Erythroblast (primary cell): ENCODE measurements at regions not wholly inside any gene's neighbourhood (a gene's known extent, or its start where the extent isn't known, plus 50 kb on each side); places are given as distances from the start of the nearest gene placed in this dataset.
"Not testable (repeated sequence)": the region's sequence is repeated elsewhere in the genome, so short reads cannot be mapped to it uniquely, and the experiment has no call there.

Experiments
- DNase-seq, 2 experiments: peaks; one replicate each; lab custom pipeline; 2025; lab: John Stamatoyannopoulos, UW
- GATA1 ChIP-seq: IDR thresholded peaks from 2 replicates; pipeline ENCODE4 v1.6.1; 2011; ENCODE audit warnings: low read depth, mild to moderate bottlenecking, control low read depth, low read length, moderate library complexity
- POLR2A ChIP-seq: IDR thresholded peaks from 2 replicates; pipeline ENCODE4 v1.6.1; 2011; ENCODE audit warnings: mild to moderate bottlenecking, low read length

GRCh38 chr2:123746006-123746405 is 279.1 kb upstream of the CNTNAP5 start:
- no peak for TF ChIP-seq POLR2A
- TF ChIP-seq GATA1, result no peak
- no peak for DNase-seq

- TF ChIP-seq GATA1 (no peak), POLR2A (no peak)
- no peak for DNase-seq
Observed at GRCh38 chr2:123747326-123747725, 277.8 kb upstream of the CNTNAP5 start.

GRCh38 chr2:123762221-123762620 is 262.9 kb upstream of the CNTNAP5 start:
- DNase-seq, result no peak
- TF ChIP-seq GATA1 (no peak), POLR2A (no peak)

- no peak for TF ChIP-seq GATA1
- no peak for TF ChIP-seq POLR2A
- DNase-seq, result no peak
Observed at GRCh38 chr2:123768233-123768632, 256.9 kb upstream of the CNTNAP5 start.

- no peak for DNase-seq
- TF ChIP-seq GATA1, result no peak
Observed at GRCh38 chr2:123769001-123769400, 256.1 kb upstream of the CNTNAP5 start.

GRCh38 chr2:123770996-123771720 is 253.9 kb upstream of the CNTNAP5 start:
- TF ChIP-seq GATA1 (no peak), POLR2A (no peak)
- DNase-seq, result no peak

- no peak for DNase-seq
- TF ChIP-seq POLR2A (no peak), GATA1 (no peak)
Observed at GRCh38 chr2:123771928-123772632, 253.0 kb upstream of the CNTNAP5 start.

GRCh38 chr2:123777116-123777515 is 248.0 kb upstream of the CNTNAP5 start:
- DNase-seq, result no peak
- TF ChIP-seq GATA1 (no peak), POLR2A (no peak)

GRCh38 chr2:123783164-123783563 is 241.9 kb upstream of the CNTNAP5 start:
- no peak for DNase-seq
- no peak for TF ChIP-seq POLR2A
- TF ChIP-seq GATA1, result no peak

GRCh38 chr2:123785332-123785731 is 239.8 kb upstream of the CNTNAP5 start:
- no peak for DNase-seq
- TF ChIP-seq POLR2A (no peak), GATA1 (no peak)

- TF ChIP-seq POLR2A, result no peak
- TF ChIP-seq GATA1, result no peak
- no peak for DNase-seq
Observed at GRCh38 chr2:123791207-123791606, 233.9 kb upstream of the CNTNAP5 start.

GRCh38 chr2:123791684-123792083 is 233.4 kb upstream of the CNTNAP5 start:
- DNase-seq, result peak; percentile 78 to 94
- TF ChIP-seq POLR2A, result no peak
- peak; percentile 25 for TF ChIP-seq GATA1

- DNase-seq, result not testable (repeated sequence)
Observed at GRCh38 chr2:123804126-123804525, 221.0 kb upstream of the CNTNAP5 start.

GRCh38 chr2:123805746-123806145 is 219.3 kb upstream of the CNTNAP5 start:
- DNase-seq, result not testable (repeated sequence)

- TF ChIP-seq GATA1, result no peak
- no peak for TF ChIP-seq POLR2A
- DNase-seq, result no peak
Observed at GRCh38 chr2:123808243-123808642, 216.8 kb upstream of the CNTNAP5 start.

GRCh38 chr2:123811846-123812245 is 213.2 kb upstream of the CNTNAP5 start:
- TF ChIP-seq GATA1 (no peak), POLR2A (no peak)
- no peak for DNase-seq
